Lower lobe of right lung (tissue), 2 donors: ENCODE measurements at regions not wholly inside any gene's neighbourhood (a gene's known extent, or its start where the extent isn't known, plus 50 kb on each side); places are given as distances from the start of the nearest gene placed in this dataset.
"Not testable (repeated sequence)": the region's sequence is repeated elsewhere in the genome, so short reads cannot be mapped to it uniquely, and the experiment has no call there.

Source experiments
- ATAC-seq, 2 donors: fragments of 200-7000 bp; cut with Tn5 transposase; one replicate each; pipeline ENCODE4 v1.9.1; 2020 to 2022; ENCODE audit warnings: mild to moderate bottlenecking in 2 of 2, moderate library complexity in 2 of 2
- DNase-seq: peaks from one replicate; pipeline ENCODE4 v3.0.0-alpha.2; 2020
- H3K27ac ChIP-seq: fragments of 200-600 bp; one replicate; pipeline ENCODE4 v1.8.0; 2022
- H3K27me3 ChIP-seq: fragments of 200-600 bp; one replicate; pipeline ENCODE4 v1.8.0; 2022; ENCODE audit warnings: low read depth
- H3K36me3 ChIP-seq: fragments of 200-600 bp; one replicate; pipeline ENCODE4 v1.8.0; 2022; ENCODE audit warnings: mild to moderate bottlenecking
- H3K4me1 ChIP-seq: fragments of 200-600 bp; one replicate; pipeline ENCODE4 v1.8.0; 2022
- H3K4me3 ChIP-seq: fragments of 200-600 bp; one replicate; pipeline ENCODE4 v1.8.0; 2022; ENCODE audit warnings: mild to moderate bottlenecking
- H3K9me3 ChIP-seq: fragments of 200-600 bp; one replicate; pipeline ENCODE4 v1.8.0; 2022
- intact Hi-C: fragments of 100-400 bp; cut with DNase I; formaldehyde crosslinking; loops from one replicate; pipeline ENCODE4 v1.11.0; 2022
- TF ChIP-seq, protein P1 (sequence below): fragments of 200-600 bp; IDR thresholded peaks from one replicate; pipeline ENCODE4 v1.8.0; 2022; ENCODE audit warnings: antibody characterized with exemption, mild to moderate bottlenecking
- donor health status: DM: no; HTN: yes; CAD: no; lungs with severe emphysema.

- DNase-seq = no peak
- intact Hi-C loops = no loop called here
These were observed 228.6 kb upstream of the TACR3 start for GRCh38 chr4:103948244-103949018.

GRCh38 chr4:103947617-103948016, 227.8 kb upstream of the TACR3 start:
- H3K36me3 ChIP-seq = no peaks in the 10 kb centered on the region
- ATAC-seq (no peak), DNase-seq (no peak)
- no peaks in the 10 kb centered on the region for H3K9me3 ChIP-seq
- H3K27me3 ChIP-seq = no peaks in the 10 kb centered on the region
- TF ChIP-seq, protein P1, sequence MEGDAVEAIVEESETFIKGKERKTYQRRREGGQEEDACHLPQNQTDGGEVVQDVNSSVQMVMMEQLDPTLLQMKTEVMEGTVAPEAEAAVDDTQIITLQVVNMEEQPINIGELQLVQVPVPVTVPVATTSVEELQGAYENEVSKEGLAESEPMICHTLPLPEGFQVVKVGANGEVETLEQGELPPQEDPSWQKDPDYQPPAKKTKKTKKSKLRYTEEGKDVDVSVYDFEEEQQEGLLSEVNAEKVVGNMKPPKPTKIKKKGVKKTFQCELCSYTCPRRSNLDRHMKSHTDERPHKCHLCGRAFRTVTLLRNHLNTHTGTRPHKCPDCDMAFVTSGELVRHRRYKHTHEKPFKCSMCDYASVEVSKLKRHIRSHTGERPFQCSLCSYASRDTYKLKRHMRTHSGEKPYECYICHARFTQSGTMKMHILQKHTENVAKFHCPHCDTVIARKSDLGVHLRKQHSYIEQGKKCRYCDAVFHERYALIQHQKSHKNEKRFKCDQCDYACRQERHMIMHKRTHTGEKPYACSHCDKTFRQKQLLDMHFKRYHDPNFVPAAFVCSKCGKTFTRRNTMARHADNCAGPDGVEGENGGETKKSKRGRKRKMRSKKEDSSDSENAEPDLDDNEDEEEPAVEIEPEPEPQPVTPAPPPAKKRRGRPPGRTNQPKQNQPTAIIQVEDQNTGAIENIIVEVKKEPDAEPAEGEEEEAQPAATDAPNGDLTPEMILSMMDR = no peak
- H3K4me3 ChIP-seq = no peak overlapping the region
- no peaks in the 10 kb centered on the region for H3K4me1 ChIP-seq
- no peak overlapping the region for H3K27ac ChIP-seq
- intact Hi-C loops = no loop called here

More at GRCh38 chr4:103948244-103949018, 228.6 kb upstream of the TACR3 start:
- no peaks in the 10 kb centered on the region for H3K9me3 ChIP-seq
- H3K27me3 ChIP-seq = no peaks in the 10 kb centered on the region
- ATAC-seq = no peak
- no peak overlapping the region for H3K27ac ChIP-seq
- H3K36me3 ChIP-seq = no peaks in the 10 kb centered on the region
- TF ChIP-seq, protein P1 = no peak
- no peak overlapping the region for H3K4me3 ChIP-seq
- H3K4me1 ChIP-seq = no peaks in the 10 kb centered on the region

DNA sequence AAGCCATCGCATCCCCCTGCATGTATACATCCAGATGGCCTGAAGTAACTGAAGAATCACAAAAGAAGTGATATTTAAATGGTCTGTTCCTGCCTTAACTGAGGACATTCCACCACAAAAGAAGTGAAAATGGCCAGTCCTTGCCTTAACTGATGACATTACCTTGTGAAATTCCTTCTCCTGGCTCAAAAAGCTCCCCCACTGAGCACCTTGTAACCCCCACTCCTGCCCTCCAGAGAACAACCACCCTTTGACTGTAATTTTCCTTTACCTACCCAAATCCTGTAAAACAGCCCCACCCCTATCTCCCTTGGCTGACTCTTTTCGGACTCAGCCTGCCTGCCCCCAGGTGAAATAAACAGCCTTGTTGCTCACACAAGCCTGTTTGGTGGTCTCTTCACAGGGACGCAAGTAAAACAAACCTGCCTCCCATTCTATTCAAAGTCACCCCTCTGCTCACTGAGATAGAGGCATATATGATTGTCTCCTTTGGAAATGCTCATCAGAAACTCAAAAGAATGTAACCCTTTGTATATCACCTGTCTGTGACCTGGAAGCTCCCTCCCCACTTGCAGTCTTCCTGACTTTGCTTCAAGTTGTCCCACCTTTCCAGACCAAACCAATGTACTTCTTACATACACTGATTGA, 227.0 kb upstream of the TACR3 start:
- intact Hi-C loops, DNase-seq: not testable (repeated sequence)

GRCh38 chr4:103938488-103938887, 218.7 kb upstream of the TACR3 start:
- no peaks in the 10 kb centered on the region for H3K27me3 ChIP-seq
- H3K36me3 ChIP-seq = no peaks in the 10 kb centered on the region
- H3K4me1 ChIP-seq = no peaks in the 10 kb centered on the region
- TF ChIP-seq, protein P1 = no peak
- no peak overlapping the region for H3K27ac ChIP-seq
- ATAC-seq = peak in 1 of 2 donors; percentile 21
- H3K4me3 ChIP-seq = no peak overlapping the region
- intact Hi-C loops = no loop called here
- no peaks in the 10 kb centered on the region for H3K9me3 ChIP-seq
- DNase-seq = no peak

More for the DNA sequence above, 227.0 kb upstream of the TACR3 start:
- not testable (repeated sequence) for H3K4me1 ChIP-seq, H3K36me3 ChIP-seq, H3K27me3 ChIP-seq, H3K9me3 ChIP-seq, H3K27ac ChIP-seq, ATAC-seq, H3K4me3 ChIP-seq

GRCh38 chr4:103936653-103937145, 216.9 kb upstream of the TACR3 start:
- Histone ChIP-seq H3K36me3 (no peaks in the 10 kb centered on the region), H3K9me3 (no peaks in the 10 kb centered on the region), H3K27me3 (no peaks in the 10 kb centered on the region), H3K4me1 (no peaks in the 10 kb centered on the region), H3K4me3 (no peak overlapping the region), H3K27ac (no peak overlapping the region)
- peak in 1 of 2 donors; percentile 38 for ATAC-seq
- DNase-seq = no peak
- intact Hi-C loops = no loop called here
- TF ChIP-seq, protein P1 = no peak
